ENCODE measurements at regions not wholly inside any gene's neighbourhood (a gene's known extent, or its start where the extent isn't known, plus 50 kb on each side); places are given as distances from the start of the nearest gene placed in this dataset.

GRCh38 chr16:73233846-73234424 is 186.0 kb upstream of the ZFHX3 start:
- TF ChIP-seq CTCF (conservative IDR thresholded peaks at IDR 0.05; ENCODE audit: low read depth in 2 of 2) (no peak), POLR2AphosphoS5 (IDR thresholded peaks at IDR 0.05; ENCODE audit: low read depth) (no peak), ZNF114 (CRISPR knock-in tag; IDR thresholded peaks at IDR 0.05) (no peak)
- TF ChIP-seq, protein P1, sequence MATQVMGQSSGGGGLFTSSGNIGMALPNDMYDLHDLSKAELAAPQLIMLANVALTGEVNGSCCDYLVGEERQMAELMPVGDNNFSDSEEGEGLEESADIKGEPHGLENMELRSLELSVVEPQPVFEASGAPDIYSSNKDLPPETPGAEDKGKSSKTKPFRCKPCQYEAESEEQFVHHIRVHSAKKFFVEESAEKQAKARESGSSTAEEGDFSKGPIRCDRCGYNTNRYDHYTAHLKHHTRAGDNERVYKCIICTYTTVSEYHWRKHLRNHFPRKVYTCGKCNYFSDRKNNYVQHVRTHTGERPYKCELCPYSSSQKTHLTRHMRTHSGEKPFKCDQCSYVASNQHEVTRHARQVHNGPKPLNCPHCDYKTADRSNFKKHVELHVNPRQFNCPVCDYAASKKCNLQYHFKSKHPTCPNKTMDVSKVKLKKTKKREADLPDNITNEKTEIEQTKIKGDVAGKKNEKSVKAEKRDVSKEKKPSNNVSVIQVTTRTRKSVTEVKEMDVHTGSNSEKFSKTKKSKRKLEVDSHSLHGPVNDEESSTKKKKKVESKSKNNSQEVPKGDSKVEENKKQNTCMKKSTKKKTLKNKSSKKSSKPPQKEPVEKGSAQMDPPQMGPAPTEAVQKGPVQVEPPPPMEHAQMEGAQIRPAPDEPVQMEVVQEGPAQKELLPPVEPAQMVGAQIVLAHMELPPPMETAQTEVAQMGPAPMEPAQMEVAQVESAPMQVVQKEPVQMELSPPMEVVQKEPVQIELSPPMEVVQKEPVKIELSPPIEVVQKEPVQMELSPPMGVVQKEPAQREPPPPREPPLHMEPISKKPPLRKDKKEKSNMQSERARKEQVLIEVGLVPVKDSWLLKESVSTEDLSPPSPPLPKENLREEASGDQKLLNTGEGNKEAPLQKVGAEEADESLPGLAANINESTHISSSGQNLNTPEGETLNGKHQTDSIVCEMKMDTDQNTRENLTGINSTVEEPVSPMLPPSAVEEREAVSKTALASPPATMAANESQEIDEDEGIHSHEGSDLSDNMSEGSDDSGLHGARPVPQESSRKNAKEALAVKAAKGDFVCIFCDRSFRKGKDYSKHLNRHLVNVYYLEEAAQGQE (IDR thresholded peaks at IDR 0.05; ENCODE audit: unreplicated experiment), result no peak
